ELF-1 (cell line): ENCODE measurements at regions not wholly inside any gene's neighbourhood (a gene's known extent, or its start where the extent isn't known, plus 50 kb on each side); places are given as distances from the start of the nearest gene placed in this dataset.
A peak's percentile ranks its signal among the peaks of the same experiment; 100 is the strongest.
"Not testable (repeated sequence)": the region's sequence is repeated elsewhere in the genome, so short reads cannot be mapped to it uniquely, and the experiment has no call there.

Source experiments
- DNase-seq: peaks from one replicate; pipeline ENCODE4 v3.0.0-alpha.2; 2016; ENCODE audit warnings: low read depth, low spot score

- DNase-seq, result not testable (repeated sequence)
Measured at GRCh38 chr1:83474946-83475345, 524.0 kb downstream of the TTLL7 start.

- not testable (repeated sequence) for DNase-seq
Measured at GRCh38 chr1:83473986-83474385, 524.9 kb downstream of the TTLL7 start.

GRCh38 chr1:83472066-83472465, 526.9 kb downstream of the TTLL7 start:
- not testable (repeated sequence) for DNase-seq

- not testable (repeated sequence) for DNase-seq
Measured at GRCh38 chr1:83471272-83471671, 527.7 kb downstream of the TTLL7 start.

- DNase-seq, result not testable (repeated sequence)
Measured at GRCh38 chr1:83468336-83468735, 530.6 kb downstream of the TTLL7 start.

GRCh38 chr1:83457735-83458248, 541.1 kb downstream of the TTLL7 start:
- DNase-seq, result peak; percentile 4

- not testable (repeated sequence) for DNase-seq
Measured at GRCh38 chr1:83457281-83457680, 541.7 kb downstream of the TTLL7 start.

GRCh38 chr1:83455753-83456152, 543.2 kb downstream of the TTLL7 start:
- DNase-seq, result not testable (repeated sequence)

- not testable (repeated sequence) for DNase-seq
Measured at GRCh38 chr1:83445873-83446272, 553.1 kb downstream of the TTLL7 start.

GRCh38 chr1:83442412-83442811, 556.5 kb downstream of the TTLL7 start:
- not testable (repeated sequence) for DNase-seq

GRCh38 chr1:83440586-83440985, 558.3 kb downstream of the TTLL7 start:
- DNase-seq, result not testable (repeated sequence)

- DNase-seq, result not testable (repeated sequence)
Measured at GRCh38 chr1:83440021-83440420, 558.9 kb downstream of the TTLL7 start.

- not testable (repeated sequence) for DNase-seq
Measured at GRCh38 chr1:83438316-83438715, 560.6 kb downstream of the TTLL7 start.

- not testable (repeated sequence) for DNase-seq
Measured at GRCh38 chr1:83435336-83435735, 563.6 kb downstream of the TTLL7 start.

- DNase-seq, result not testable (repeated sequence)
Measured at GRCh38 chr1:83427566-83427965, 571.4 kb downstream of the TTLL7 start.

- not testable (repeated sequence) for DNase-seq
Measured at GRCh38 chr1:83423382-83423781, 575.5 kb downstream of the TTLL7 start.

GRCh38 chr1:83418558-83418957, 580.4 kb downstream of the TTLL7 start:
- no peak for DNase-seq

GRCh38 chr1:83413839-83414107, 585.2 kb downstream of the TTLL7 start:
- DNase-seq, result not testable (repeated sequence)

GRCh38 chr1:83410746-83411413, 588.1 kb downstream of the TTLL7 start:
- DNase-seq, result not testable (repeated sequence)

- DNase-seq, result not testable (repeated sequence)
Measured at GRCh38 chr1:83406693-83407371, 592.1 kb downstream of the TTLL7 start.

GRCh38 chr1:83405789-83406188, 593.1 kb downstream of the TTLL7 start:
- not testable (repeated sequence) for DNase-seq

- not testable (repeated sequence) for DNase-seq
Measured at GRCh38 chr1:83403500-83403899, 595.4 kb downstream of the TTLL7 start.

- DNase-seq, result not testable (repeated sequence)
Measured at GRCh38 chr1:83401146-83401545, 597.8 kb downstream of the TTLL7 start.
